IMR-90 (cell line): ENCODE measurements at regions not wholly inside any gene's neighbourhood (a gene's known extent, or its start where the extent isn't known, plus 50 kb on each side); places are given as distances from the start of the nearest gene placed in this dataset.

Experiments used
- BHLHE40 ChIP-seq: fragments of 150-350 bp; IDR thresholded peaks from 2 replicates; pipeline ENCODE4 v1.6.1; 2016; ENCODE audit warnings: mild to moderate bottlenecking, low read depth, low read length
- CEBPB ChIP-seq: IDR thresholded peaks from 2 replicates; pipeline ENCODE4 v1.6.1; 2012; ENCODE audit warnings: low read depth, low read length, improper control_type of control experiment
- CTCF ChIP-seq: conservative IDR thresholded peaks from 2 replicates; pipeline ENCODE4 v1.5.1; 2012; ENCODE audit warnings: mild to moderate bottlenecking, low read depth, low read length, improper control_type of control experiment
- ELK1 ChIP-seq: fragments of 150-350 bp; IDR thresholded peaks from 2 replicates; pipeline ENCODE4 v1.6.1; 2016; ENCODE audit warnings: low read depth, mild to moderate bottlenecking, low read length, moderate library complexity, borderline replicate concordance
- FOS ChIP-seq: fragments of 150-350 bp; IDR thresholded peaks from 2 replicates; pipeline ENCODE4 v1.6.1; 2016; ENCODE audit warnings: low read depth, low read length
- MAFK ChIP-seq: IDR thresholded peaks from 2 replicates; pipeline ENCODE4 v1.6.1; 2012; ENCODE audit warnings: low read depth, low read length, improper control_type of control experiment
- MXI1 ChIP-seq: IDR thresholded peaks from 2 replicates; pipeline ENCODE4 v1.6.1; 2012; ENCODE audit warnings: low read depth, mild to moderate bottlenecking, low read length, moderate library complexity, borderline replicate concordance
- POLR2A ChIP-seq: IDR thresholded peaks from 2 replicates; pipeline ENCODE4 v1.6.1; 2012; ENCODE audit warnings: mild to moderate bottlenecking, low read depth, low read length
- RAD21 ChIP-seq: IDR thresholded peaks from 2 replicates; pipeline ENCODE4 v1.6.1; 2012; ENCODE audit warnings: low read length, improper control_type of control experiment
- RCOR1 ChIP-seq: IDR thresholded peaks from 2 replicates; pipeline ENCODE4 v1.6.1; 2012; ENCODE audit warnings: mild to moderate bottlenecking, low read length, improper control_type of control experiment; ENCODE audit not compliant: insufficient replicate concordance
- RFX5 ChIP-seq: IDR thresholded peaks from 2 replicates; pipeline ENCODE4 v1.8.0; 2012; ENCODE audit warnings: low read depth, mild to moderate bottlenecking, low read length, moderate library complexity
- SMC3 ChIP-seq: fragments of 150-350 bp; IDR thresholded peaks from 2 replicates; pipeline ENCODE4 v1.6.1; 2016; ENCODE audit warnings: low read depth, mild to moderate bottlenecking, antibody characterized with exemption, low read length, moderate library complexity
- USF2 ChIP-seq: fragments of 150-350 bp; IDR thresholded peaks from 2 replicates; pipeline ENCODE4 v1.6.1; 2017; ENCODE audit warnings: mild to moderate bottlenecking, antibody characterized with exemption, low read length, low read depth

- TF ChIP-seq CEBPB (no peak), POLR2A (no peak), CTCF (no peak), SMC3 (no peak), RCOR1 (no peak), MXI1 (no peak), USF2 (no peak), ELK1 (no peak), MAFK (no peak), FOS (no peak), RAD21 (no peak), RFX5 (no peak), BHLHE40 (no peak)
Observed at GRCh38 chrX:7202206-7202605, 54.3 kb upstream of the PUDP start.
